Gastrocnemius medialis (tissue), 4 donors: ENCODE measurements at regions not wholly inside any gene's neighbourhood (a gene's known extent, or its start where the extent isn't known, plus 50 kb on each side); places are given as distances from the start of the nearest gene placed in this dataset.

ENCODE experiments used
- ATAC-seq, 2 donors: fragments of 150-250 bp; one replicate each; pipeline ENCODE4 v1.9.1; 2016
- DNase-seq, 2 donors: peaks; one replicate each; pipeline ENCODE4 v3.0.0-alpha.2; 2019
- H3K27ac ChIP-seq, 4 donors: fragments of 200-600 bp; sonication (generic); 1 replicate in 1 of 4; 2 replicates in 3 of 4; pipeline ENCODE4 v1.5.1; 2016 to 2018; ENCODE audit warnings: mild to moderate bottlenecking in 2 of 4, moderate library complexity in 1 of 4
- H3K27me3 ChIP-seq, 3 donors: fragments of 200-600 bp; sonication (generic) in 2 of 3; 1 replicate in 1 of 3; 2 replicates in 2 of 3; pipeline versions ENCODE4 v1.5.1 to v1.6.0; 2016 to 2019; ENCODE audit warnings: mild to moderate bottlenecking in 1 of 3, moderate library complexity in 1 of 3
- H3K36me3 ChIP-seq, 2 donors: fragments of 200-600 bp; sonication (generic) in 1 of 2; one replicate each; pipeline ENCODE4 v1.5.1; 2017 to 2018
- H3K4me1 ChIP-seq, 2 donors: fragments of 200-600 bp; sonication (generic) in 1 of 2; one replicate each; pipeline ENCODE4 v1.5.1; 2016 to 2017; ENCODE audit warnings: mild to moderate bottlenecking in 2 of 2
- H3K4me3 ChIP-seq, 4 donors: fragments of 200-600 bp; sonication (generic) in 3 of 4; 1 replicate in 1 of 4; 2 replicates in 3 of 4; pipeline ENCODE4 v1.5.1; 2016 to 2019; ENCODE audit warnings: mild to moderate bottlenecking in 2 of 4
- H3K9me3 ChIP-seq, 3 donors: fragments of 200-600 bp; sonication (generic) in 2 of 3; 1 replicate in 1 of 3; 2 replicates in 2 of 3; pipeline ENCODE4 v1.5.1; 2016 to 2019
- POLR2A ChIP-seq, 2 donors: fragments of 450-650 bp; IDR thresholded peaks; one replicate each; pipeline ENCODE4 v1.6.1; 2017; ENCODE audit warnings: antibody characterized with exemption in 2 of 2, mild to moderate bottlenecking in 2 of 2, moderate library complexity in 2 of 2
- in situ Hi-C, 4 donors: fragments of 200-750 bp; cut with MboI; loops; one replicate each; pipeline versions ENCODE4 v1.15.0 to v1.8.0; 2017; ENCODE audit warnings: low sequenced_read_pairs in 4 of 4
- intact Hi-C: fragments of 100-400 bp; cut with DNase I; formaldehyde crosslinking; loops from one replicate; pipeline ENCODE4 v1.15.1; 2023; ENCODE audit warnings: low total_unique reads
- TF ChIP-seq, protein P1 (sequence below), 5 experiments: fragments of 450-650 bp in 3 of 5; fragments of 200-600 bp in 2 of 5; sonication (generic) in 2 of 5; IDR thresholded peaks in 4 of 5; conservative IDR thresholded peaks in 1 of 5; 1 replicate in 4 of 5; 2 replicates in 1 of 5; pipeline ENCODE4 v1.5.1; 2016 to 2019; ENCODE audit warnings: antibody characterized with exemption in 5 of 5, mild to moderate bottlenecking in 3 of 5, moderate library complexity in 3 of 5

DNA sequence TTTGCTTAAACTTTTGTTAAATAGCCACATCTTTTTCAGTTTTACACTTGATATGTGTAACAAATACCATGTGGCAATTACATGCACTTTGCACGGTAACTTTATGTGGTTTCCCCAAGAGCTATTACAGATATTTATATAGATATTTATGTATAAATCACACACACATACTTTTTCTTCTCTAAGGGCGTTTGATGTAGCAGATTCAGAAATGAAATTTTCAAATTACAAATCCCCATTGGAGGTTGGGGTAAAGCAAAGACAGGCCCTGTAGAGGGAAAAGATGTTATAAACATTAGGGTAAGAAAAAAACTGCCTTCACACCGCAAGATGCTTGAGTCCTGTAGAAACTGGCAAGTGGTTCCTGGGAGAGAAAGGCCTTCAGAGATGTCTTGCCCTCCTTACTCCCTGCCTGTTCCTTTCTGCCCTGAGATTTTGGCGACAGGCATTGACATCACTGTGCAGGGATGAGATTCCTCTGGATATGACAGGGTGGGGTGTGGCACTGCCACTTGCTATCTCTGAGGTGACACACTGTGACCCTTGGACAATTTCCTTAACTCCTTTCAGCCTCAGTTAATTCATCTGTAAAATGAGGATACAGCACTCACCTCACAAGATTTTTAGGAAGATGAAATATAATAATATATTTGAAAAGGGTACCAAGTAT is 177.9 kb upstream of the TUT7 start:
- no peaks in the 10 kb centered on the region for H3K27me3 ChIP-seq
- intact Hi-C loops (no loop called here), in situ Hi-C loops (no loop called here)
- no peaks in the 10 kb centered on the region for H3K9me3 ChIP-seq
- H3K4me3 ChIP-seq = no peak overlapping the region
- no peaks in the 10 kb centered on the region for H3K36me3 ChIP-seq
- no peak for ATAC-seq
- no peaks in the 10 kb centered on the region for H3K4me1 ChIP-seq
- TF ChIP-seq, protein P1, sequence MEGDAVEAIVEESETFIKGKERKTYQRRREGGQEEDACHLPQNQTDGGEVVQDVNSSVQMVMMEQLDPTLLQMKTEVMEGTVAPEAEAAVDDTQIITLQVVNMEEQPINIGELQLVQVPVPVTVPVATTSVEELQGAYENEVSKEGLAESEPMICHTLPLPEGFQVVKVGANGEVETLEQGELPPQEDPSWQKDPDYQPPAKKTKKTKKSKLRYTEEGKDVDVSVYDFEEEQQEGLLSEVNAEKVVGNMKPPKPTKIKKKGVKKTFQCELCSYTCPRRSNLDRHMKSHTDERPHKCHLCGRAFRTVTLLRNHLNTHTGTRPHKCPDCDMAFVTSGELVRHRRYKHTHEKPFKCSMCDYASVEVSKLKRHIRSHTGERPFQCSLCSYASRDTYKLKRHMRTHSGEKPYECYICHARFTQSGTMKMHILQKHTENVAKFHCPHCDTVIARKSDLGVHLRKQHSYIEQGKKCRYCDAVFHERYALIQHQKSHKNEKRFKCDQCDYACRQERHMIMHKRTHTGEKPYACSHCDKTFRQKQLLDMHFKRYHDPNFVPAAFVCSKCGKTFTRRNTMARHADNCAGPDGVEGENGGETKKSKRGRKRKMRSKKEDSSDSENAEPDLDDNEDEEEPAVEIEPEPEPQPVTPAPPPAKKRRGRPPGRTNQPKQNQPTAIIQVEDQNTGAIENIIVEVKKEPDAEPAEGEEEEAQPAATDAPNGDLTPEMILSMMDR (IDR thresholded peaks at IDR 0.05 in 4 of 5, conservative IDR thresholded peaks at IDR 0.05 in 1 of 5) = no peak
- no peak for TF ChIP-seq POLR2A (IDR thresholded peaks at IDR 0.05)
- H3K27ac ChIP-seq = no peak overlapping the region
- DNase-seq = no peak

DNA sequence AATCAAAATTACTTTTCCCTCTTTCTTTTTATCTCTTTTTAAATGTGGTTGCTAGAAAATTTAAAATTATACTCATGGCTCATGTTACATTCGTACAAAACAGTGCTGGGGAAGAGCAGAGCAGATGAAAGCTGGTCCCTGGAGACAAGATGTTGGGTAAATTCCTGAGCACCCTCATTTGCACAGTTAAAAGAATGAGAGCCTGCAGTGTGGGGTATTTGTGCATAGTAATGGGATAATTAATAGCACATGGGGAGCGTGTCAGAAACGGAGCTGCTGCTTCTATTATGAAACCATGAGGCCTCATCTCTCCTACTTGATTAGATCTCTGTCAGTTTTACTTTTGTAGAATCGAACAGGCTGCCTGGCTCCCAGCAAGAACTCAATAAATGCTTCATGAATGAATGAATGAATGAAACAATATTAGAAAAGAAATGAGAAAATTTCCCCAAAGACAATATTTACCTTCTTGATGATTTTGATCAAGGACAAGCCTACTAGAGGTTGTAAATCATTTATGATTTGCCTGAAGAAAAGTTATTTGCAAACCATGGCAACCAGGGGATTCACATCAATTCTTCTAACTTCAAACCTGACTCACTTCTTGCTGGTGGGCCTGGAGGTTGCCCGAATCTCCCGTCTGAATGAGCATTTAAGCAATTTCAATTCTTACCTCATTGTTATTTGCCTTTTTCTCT is 177.2 kb upstream of the TUT7 start:
- no peak overlapping the region for H3K27ac ChIP-seq
- H3K4me3 ChIP-seq = no peak overlapping the region
- intact Hi-C loops (no loop called here), in situ Hi-C loops (no loop called here)
- ATAC-seq = no peak
- H3K27me3 ChIP-seq = no peaks in the 10 kb centered on the region
- H3K4me1 ChIP-seq = no peaks in the 10 kb centered on the region
- no peak for DNase-seq
- TF ChIP-seq, protein P1 (IDR thresholded peaks at IDR 0.05 in 4 of 5, conservative IDR thresholded peaks at IDR 0.05 in 1 of 5) = no peak
- TF ChIP-seq POLR2A (IDR thresholded peaks at IDR 0.05) = no peak
- no peaks in the 10 kb centered on the region for H3K9me3 ChIP-seq
- H3K36me3 ChIP-seq = no peaks in the 10 kb centered on the region

DNA sequence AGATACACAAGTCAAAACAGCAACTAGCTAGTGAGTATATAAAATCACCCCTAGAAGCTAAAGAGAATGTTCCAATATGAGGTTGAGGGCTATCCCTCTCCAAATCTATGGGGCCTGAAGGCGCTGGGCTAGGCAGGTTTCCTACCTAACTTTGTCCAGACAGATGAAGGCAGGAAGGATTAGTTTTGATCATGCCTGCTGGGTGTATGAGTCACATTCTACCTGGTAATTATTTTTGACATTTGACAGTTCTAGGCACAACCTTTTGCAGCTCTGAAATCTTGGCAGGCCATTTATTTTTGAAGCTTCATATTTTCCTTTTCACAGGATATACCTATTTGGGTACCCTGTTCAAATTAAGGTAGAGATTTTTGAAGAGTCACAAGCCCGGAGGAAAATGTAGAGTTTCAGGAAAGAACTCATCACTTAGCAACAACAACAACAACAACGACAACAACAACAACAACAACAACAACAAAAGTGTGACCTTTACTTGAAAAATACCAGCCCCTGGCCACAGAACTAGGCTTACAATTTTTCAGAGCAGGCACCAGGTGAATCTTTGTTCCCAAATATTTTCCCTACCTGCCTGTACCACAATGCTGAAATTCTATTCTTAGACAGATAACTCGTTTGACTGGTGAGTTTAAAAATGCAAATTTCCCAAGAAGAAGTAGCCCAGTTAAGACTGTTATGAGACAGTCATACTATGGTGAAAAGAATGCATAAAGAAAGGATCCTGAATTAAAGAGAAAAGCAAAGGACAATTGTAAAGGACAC is 175.5 kb upstream of the TUT7 start:
- intact Hi-C loops = no loop called here
- in situ Hi-C loops = no loop called here
- Histone ChIP-seq H3K27me3 (no peaks in the 10 kb centered on the region), H3K27ac (no peak overlapping the region), H3K4me1 (no peaks in the 10 kb centered on the region), H3K9me3 (no peaks in the 10 kb centered on the region), H3K36me3 (no peaks in the 10 kb centered on the region), H3K4me3 (no peak overlapping the region)
- no peak for TF ChIP-seq POLR2A (IDR thresholded peaks at IDR 0.05)
- TF ChIP-seq, protein P1 (IDR thresholded peaks at IDR 0.05 in 4 of 5, conservative IDR thresholded peaks at IDR 0.05 in 1 of 5) = no peak
- DNase-seq = no peak
- ATAC-seq = no peak

DNA sequence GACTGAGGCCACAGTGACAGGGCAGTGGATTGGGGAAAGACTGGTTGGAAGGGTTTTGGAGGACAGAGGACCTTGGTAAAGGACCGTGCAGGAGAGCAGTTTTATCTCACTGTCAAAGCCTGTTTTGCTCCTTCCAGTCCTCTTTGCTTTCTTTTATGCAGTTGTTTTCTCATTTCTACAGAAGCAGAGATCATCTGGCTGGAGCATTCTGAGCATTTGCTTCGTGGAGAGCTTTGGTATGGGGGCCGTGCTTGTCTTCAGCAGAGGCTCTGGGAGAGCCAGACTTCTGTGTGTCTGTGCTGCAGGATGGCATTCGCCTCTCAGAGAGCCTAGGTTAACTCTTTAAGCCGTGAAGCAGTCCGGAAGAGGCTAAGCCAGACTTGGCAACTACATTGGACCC is 171.8 kb upstream of the TUT7 start:
- intact Hi-C loops (no loop called here), in situ Hi-C loops (no loop called here)
- no peak for DNase-seq
- TF ChIP-seq POLR2A (IDR thresholded peaks at IDR 0.05) = no peak
- TF ChIP-seq, protein P1 (IDR thresholded peaks at IDR 0.05 in 4 of 5, conservative IDR thresholded peaks at IDR 0.05 in 1 of 5) = no peak
- Histone ChIP-seq H3K27me3 (no peaks in the 10 kb centered on the region), H3K4me3 (no peak overlapping the region), H3K4me1 (no peaks in the 10 kb centered on the region), H3K27ac (no peak overlapping the region), H3K9me3 (no peaks in the 10 kb centered on the region), H3K36me3 (no peaks in the 10 kb centered on the region)
- ATAC-seq = no peak
